PFSK-1 (cell line): ENCODE measurements at regions not wholly inside any gene's neighbourhood (a gene's known extent, or its start where the extent isn't known, plus 50 kb on each side); places are given as distances from the start of the nearest gene placed in this dataset.

Source experiments
- POLR2AphosphoS5 ChIP-seq: IDR thresholded peaks from 2 replicates; pipeline ENCODE4 v1.6.1; 2012; ENCODE audit warnings: low read depth, mild to moderate bottlenecking, control low read depth, low read length, moderate library complexity
- TAF1 ChIP-seq: IDR thresholded peaks from 2 replicates; pipeline ENCODE4 v1.6.1; 2012; ENCODE audit warnings: low read length, control low read depth, borderline replicate concordance; ENCODE audit not compliant: insufficient read depth
- TF ChIP-seq, protein P1 (sequence below), 2 experiments: IDR thresholded peaks; 2 replicates each; pipeline versions ENCODE4 v1.6.1 to v1.8.0; 2011 to 2012; ENCODE audit warnings: low read depth in 2 of 2, low read length in 2 of 2, control low read depth in 1 of 2, inconsistent platforms in 1 of 2, mild to moderate bottlenecking in 1 of 2, moderate library complexity in 1 of 2; ENCODE audit not compliant: insufficient read depth in 1 of 2

DNA sequence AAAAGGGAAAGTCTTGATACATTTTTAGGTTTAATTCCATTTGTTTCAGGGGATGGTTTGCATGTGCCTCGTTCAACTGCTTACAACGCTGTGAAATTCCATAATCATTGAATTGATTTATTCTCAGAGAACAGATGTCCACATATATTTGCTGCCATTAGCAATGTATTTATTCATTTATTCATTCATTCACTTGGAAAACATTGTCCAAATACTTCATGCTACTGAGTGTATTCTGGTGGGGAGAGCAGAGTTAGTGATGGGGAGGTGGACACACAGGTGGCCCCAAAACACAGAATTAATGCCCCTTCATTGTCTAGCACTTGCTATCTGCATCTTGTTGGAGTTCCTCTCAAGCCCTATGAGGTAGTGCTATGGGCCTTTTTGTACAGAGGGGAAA lies 141.2 kb upstream of the PARP11 start:
- TF ChIP-seq POLR2AphosphoS5 (no peak), TAF1 (no peak)
- TF ChIP-seq, protein P1, sequence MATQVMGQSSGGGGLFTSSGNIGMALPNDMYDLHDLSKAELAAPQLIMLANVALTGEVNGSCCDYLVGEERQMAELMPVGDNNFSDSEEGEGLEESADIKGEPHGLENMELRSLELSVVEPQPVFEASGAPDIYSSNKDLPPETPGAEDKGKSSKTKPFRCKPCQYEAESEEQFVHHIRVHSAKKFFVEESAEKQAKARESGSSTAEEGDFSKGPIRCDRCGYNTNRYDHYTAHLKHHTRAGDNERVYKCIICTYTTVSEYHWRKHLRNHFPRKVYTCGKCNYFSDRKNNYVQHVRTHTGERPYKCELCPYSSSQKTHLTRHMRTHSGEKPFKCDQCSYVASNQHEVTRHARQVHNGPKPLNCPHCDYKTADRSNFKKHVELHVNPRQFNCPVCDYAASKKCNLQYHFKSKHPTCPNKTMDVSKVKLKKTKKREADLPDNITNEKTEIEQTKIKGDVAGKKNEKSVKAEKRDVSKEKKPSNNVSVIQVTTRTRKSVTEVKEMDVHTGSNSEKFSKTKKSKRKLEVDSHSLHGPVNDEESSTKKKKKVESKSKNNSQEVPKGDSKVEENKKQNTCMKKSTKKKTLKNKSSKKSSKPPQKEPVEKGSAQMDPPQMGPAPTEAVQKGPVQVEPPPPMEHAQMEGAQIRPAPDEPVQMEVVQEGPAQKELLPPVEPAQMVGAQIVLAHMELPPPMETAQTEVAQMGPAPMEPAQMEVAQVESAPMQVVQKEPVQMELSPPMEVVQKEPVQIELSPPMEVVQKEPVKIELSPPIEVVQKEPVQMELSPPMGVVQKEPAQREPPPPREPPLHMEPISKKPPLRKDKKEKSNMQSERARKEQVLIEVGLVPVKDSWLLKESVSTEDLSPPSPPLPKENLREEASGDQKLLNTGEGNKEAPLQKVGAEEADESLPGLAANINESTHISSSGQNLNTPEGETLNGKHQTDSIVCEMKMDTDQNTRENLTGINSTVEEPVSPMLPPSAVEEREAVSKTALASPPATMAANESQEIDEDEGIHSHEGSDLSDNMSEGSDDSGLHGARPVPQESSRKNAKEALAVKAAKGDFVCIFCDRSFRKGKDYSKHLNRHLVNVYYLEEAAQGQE (IDR thresholded peaks at IDR 0.05; ENCODE audit: insufficient read depth in 1 of 2, low read depth in 2 of 2, low read length in 2 of 2), result no peak
